ENCODE measurements at regions not wholly inside any gene's neighbourhood (a gene's known extent, or its start where the extent isn't known, plus 50 kb on each side); places are given as distances from the start of the nearest gene placed in this dataset.

GRCh38 chr12:98154850-98155249 lies 360.5 kb upstream of the TMPO start:
- Histone ChIP-seq H3K4me3 (ENCODE audit: insufficient read length, low read depth) (no peak overlapping the region), H3K9ac (ENCODE audit: insufficient read length, low read depth) (no peak overlapping the region), H3K27me3 (ENCODE audit: insufficient read depth, insufficient read length) (no peaks in the 10 kb centered on the region), H3K9me3 (ENCODE audit: insufficient read depth, low read length) (no peaks in the 10 kb centered on the region), H3K4me1 (ENCODE audit: insufficient read depth, insufficient read length) (no peaks in the 10 kb centered on the region), H3K36me3 (ENCODE audit: insufficient read depth, insufficient read length, low read length) (no peaks in the 10 kb centered on the region)
- peak; percentile 47 for DNase-seq (ENCODE audit: low read depth, low spot score)
- TF ChIP-seq SUZ12 (IDR thresholded peaks at IDR 0.05; ENCODE audit: extremely low read depth, insufficient read depth, insufficient read length) (no peak), ZNF274 (IDR thresholded peaks at IDR 0.05; ENCODE audit: low read depth, low read length) (no peak), YY1 (IDR thresholded peaks at IDR 0.05; ENCODE audit: insufficient read depth, insufficient read length) (no peak)

- Histone ChIP-seq H3K9me3 (ENCODE audit: insufficient read depth, low read length) (no peaks in the 10 kb centered on the region), H3K36me3 (ENCODE audit: insufficient read depth, insufficient read length, low read length) (no peaks in the 10 kb centered on the region), H3K27me3 (ENCODE audit: insufficient read depth, insufficient read length) (no peaks in the 10 kb centered on the region), H3K4me1 (ENCODE audit: insufficient read depth, insufficient read length) (no peaks in the 10 kb centered on the region), H3K4me3 (ENCODE audit: insufficient read length, low read depth) (no peak overlapping the region), H3K9ac (ENCODE audit: insufficient read length, low read depth) (no peak overlapping the region)
- no peak for TF ChIP-seq ZNF274 (IDR thresholded peaks at IDR 0.05; ENCODE audit: low read depth, low read length)
- no peak for TF ChIP-seq YY1 (IDR thresholded peaks at IDR 0.05; ENCODE audit: insufficient read depth, insufficient read length)
- no peak for TF ChIP-seq SUZ12 (IDR thresholded peaks at IDR 0.05; ENCODE audit: extremely low read depth, insufficient read depth, insufficient read length)
- DNase-seq (ENCODE audit: low read depth, low spot score) = no peak
These were observed 358.7 kb upstream of the TMPO start for GRCh38 chr12:98156697-98157096.

DNA sequence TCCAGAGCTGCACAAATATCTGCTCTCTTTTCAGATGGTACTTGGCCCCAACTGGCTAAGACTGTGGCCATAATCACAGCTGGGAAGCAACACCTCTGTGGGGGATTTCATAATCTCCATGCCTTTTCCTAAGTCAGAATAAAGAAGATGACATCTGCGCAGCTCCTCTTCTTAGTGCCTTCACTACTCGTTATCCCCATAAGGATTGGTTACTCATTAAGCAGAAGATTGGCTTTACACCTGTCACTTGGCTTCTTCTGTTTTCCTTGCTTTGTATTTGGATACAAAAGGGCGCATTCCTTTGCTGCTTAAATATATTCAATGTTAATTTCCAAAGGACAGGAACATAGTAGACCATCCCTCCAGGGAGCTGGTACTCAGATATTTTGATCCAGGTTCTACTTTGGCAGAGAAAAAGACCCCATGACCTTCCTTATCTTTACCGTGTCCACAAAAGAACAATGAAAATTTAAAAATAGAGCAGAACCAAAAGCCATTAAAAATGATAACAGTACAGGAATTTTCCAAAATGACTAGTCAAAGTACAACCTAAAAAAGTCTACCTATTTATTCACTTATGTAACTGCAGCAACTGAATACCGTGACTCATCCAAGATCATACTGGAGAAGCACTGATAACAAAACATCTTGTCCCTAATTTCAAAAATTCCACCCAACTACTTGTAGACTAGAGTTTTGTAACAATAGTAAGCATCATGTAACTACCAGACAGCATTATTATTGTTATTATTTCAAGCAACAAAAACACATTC lies 352.3 kb upstream of the TMPO start:
- no peak for DNase-seq (ENCODE audit: low read depth, low spot score)
- no peaks in the 10 kb centered on the region for H3K9me3 ChIP-seq (ENCODE audit: insufficient read depth, low read length)
- no peaks in the 10 kb centered on the region for H3K4me1 ChIP-seq (ENCODE audit: insufficient read depth, insufficient read length)
- no peaks in the 10 kb centered on the region for H3K36me3 ChIP-seq (ENCODE audit: insufficient read depth, insufficient read length, low read length)
- TF ChIP-seq ZNF274 (IDR thresholded peaks at IDR 0.05; ENCODE audit: low read depth, low read length) (no peak), SUZ12 (IDR thresholded peaks at IDR 0.05; ENCODE audit: extremely low read depth, insufficient read depth, insufficient read length) (no peak), YY1 (IDR thresholded peaks at IDR 0.05; ENCODE audit: insufficient read depth, insufficient read length) (no peak)
- H3K9ac ChIP-seq (ENCODE audit: insufficient read length, low read depth) = no peak overlapping the region
- no peaks in the 10 kb centered on the region for H3K27me3 ChIP-seq (ENCODE audit: insufficient read depth, insufficient read length)
- H3K4me3 ChIP-seq (ENCODE audit: insufficient read length, low read depth) = no peak overlapping the region

DNA sequence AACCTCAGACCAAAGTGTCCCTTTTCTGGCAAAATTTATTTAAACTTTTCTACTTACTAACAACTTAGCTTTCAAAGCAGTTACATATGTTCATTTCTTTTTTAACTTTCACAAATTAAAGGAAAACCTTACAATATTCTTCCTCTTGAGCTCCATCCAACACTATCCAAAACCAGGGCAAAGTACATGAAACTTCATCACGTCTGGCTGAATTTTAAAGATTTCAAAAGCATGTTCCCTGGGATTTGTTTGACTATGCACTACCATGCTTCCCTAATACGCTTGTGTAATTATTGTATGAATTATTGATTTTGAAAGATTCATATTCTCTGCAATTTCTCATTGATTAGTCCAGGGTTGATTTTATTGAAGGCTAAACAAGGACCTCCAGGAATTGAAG lies 343.1 kb upstream of the TMPO start:
- DNase-seq (ENCODE audit: low read depth, low spot score) = no peak
- H3K4me3 ChIP-seq (ENCODE audit: insufficient read length, low read depth) = no peak overlapping the region
- no peak overlapping the region for H3K9ac ChIP-seq (ENCODE audit: insufficient read length, low read depth)
- no peaks in the 10 kb centered on the region for H3K9me3 ChIP-seq (ENCODE audit: insufficient read depth, low read length)
- H3K27me3 ChIP-seq (ENCODE audit: insufficient read depth, insufficient read length) = no peaks in the 10 kb centered on the region
- H3K36me3 ChIP-seq (ENCODE audit: insufficient read depth, insufficient read length, low read length) = no peaks in the 10 kb centered on the region
- TF ChIP-seq ZNF274 (IDR thresholded peaks at IDR 0.05; ENCODE audit: low read depth, low read length) = no peak
- no peak for TF ChIP-seq YY1 (IDR thresholded peaks at IDR 0.05; ENCODE audit: insufficient read depth, insufficient read length)
- no peak for TF ChIP-seq SUZ12 (IDR thresholded peaks at IDR 0.05; ENCODE audit: extremely low read depth, insufficient read depth, insufficient read length)
- no peaks in the 10 kb centered on the region for H3K4me1 ChIP-seq (ENCODE audit: insufficient read depth, insufficient read length)

DNA sequence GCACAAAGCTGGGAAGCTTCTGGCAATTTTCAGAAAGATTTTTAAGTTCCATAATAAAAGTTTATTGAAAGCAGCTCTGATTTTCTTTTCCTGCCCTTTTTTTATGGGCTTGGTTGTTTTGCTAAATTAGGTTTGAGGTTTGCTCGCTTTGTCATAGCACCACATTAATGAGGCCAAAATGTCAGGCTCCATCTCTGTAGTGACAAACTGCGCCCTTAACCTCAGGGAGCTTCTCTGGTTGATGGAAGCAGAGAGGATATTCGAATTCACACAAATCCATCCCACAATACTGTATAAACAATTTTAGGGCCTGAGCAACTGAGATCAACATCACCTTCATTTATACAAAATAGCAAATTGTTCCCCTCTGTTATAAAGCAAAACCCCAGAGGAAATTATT lies 342.6 kb upstream of the TMPO start:
- no peaks in the 10 kb centered on the region for H3K27me3 ChIP-seq (ENCODE audit: insufficient read depth, insufficient read length)
- no peaks in the 10 kb centered on the region for H3K36me3 ChIP-seq (ENCODE audit: insufficient read depth, insufficient read length, low read length)
- no peak overlapping the region for H3K9ac ChIP-seq (ENCODE audit: insufficient read length, low read depth)
- H3K4me1 ChIP-seq (ENCODE audit: insufficient read depth, insufficient read length) = no peaks in the 10 kb centered on the region
- no peak overlapping the region for H3K4me3 ChIP-seq (ENCODE audit: insufficient read length, low read depth)
- TF ChIP-seq SUZ12 (IDR thresholded peaks at IDR 0.05; ENCODE audit: extremely low read depth, insufficient read depth, insufficient read length) = no peak
- no peak for DNase-seq (ENCODE audit: low read depth, low spot score)
- no peaks in the 10 kb centered on the region for H3K9me3 ChIP-seq (ENCODE audit: insufficient read depth, low read length)

- H3K27me3 ChIP-seq (ENCODE audit: insufficient read depth, insufficient read length) = no peaks in the 10 kb centered on the region
- no peaks in the 10 kb centered on the region for H3K9me3 ChIP-seq (ENCODE audit: insufficient read depth, low read length)
- TF ChIP-seq SUZ12 (IDR thresholded peaks at IDR 0.05; ENCODE audit: extremely low read depth, insufficient read depth, insufficient read length) (no peak), ZNF274 (IDR thresholded peaks at IDR 0.05; ENCODE audit: low read depth, low read length) (no peak)
- no peak for DNase-seq (ENCODE audit: low read depth, low spot score)
- no peak overlapping the region for H3K9ac ChIP-seq (ENCODE audit: insufficient read length, low read depth)
- no peaks in the 10 kb centered on the region for H3K4me1 ChIP-seq (ENCODE audit: insufficient read depth, insufficient read length)
- H3K4me3 ChIP-seq (ENCODE audit: insufficient read length, low read depth) = no peak overlapping the region
- no peaks in the 10 kb centered on the region for H3K36me3 ChIP-seq (ENCODE audit: insufficient read depth, insufficient read length, low read length)
These were observed 341.5 kb upstream of the TMPO start for GRCh38 chr12:98173773-98174427.

GRCh38 chr12:98174428-98174809 lies 341.0 kb upstream of the TMPO start:
- no peak for DNase-seq (ENCODE audit: low read depth, low spot score)
- H3K4me1 ChIP-seq (ENCODE audit: insufficient read depth, insufficient read length) = no peaks in the 10 kb centered on the region
- H3K4me3 ChIP-seq (ENCODE audit: insufficient read length, low read depth) = no peak overlapping the region
- H3K9me3 ChIP-seq (ENCODE audit: insufficient read depth, low read length) = no peaks in the 10 kb centered on the region
- TF ChIP-seq ZNF274 (IDR thresholded peaks at IDR 0.05; ENCODE audit: low read depth, low read length) (no peak), YY1 (IDR thresholded peaks at IDR 0.05; ENCODE audit: insufficient read depth, insufficient read length) (no peak), SUZ12 (IDR thresholded peaks at IDR 0.05; ENCODE audit: extremely low read depth, insufficient read depth, insufficient read length) (no peak)
- no peaks in the 10 kb centered on the region for H3K27me3 ChIP-seq (ENCODE audit: insufficient read depth, insufficient read length)
- no peaks in the 10 kb centered on the region for H3K36me3 ChIP-seq (ENCODE audit: insufficient read depth, insufficient read length, low read length)
- H3K9ac ChIP-seq (ENCODE audit: insufficient read length, low read depth) = no peak overlapping the region

Measured in NT2/D1 (cell line).